22Rv1 (cell line): ENCODE measurements at regions not wholly inside any gene's neighbourhood (a gene's known extent, or its start where the extent isn't known, plus 50 kb on each side); places are given as distances from the start of the nearest gene placed in this dataset.

ENCODE experiments used
- CTCF ChIP-seq: fragments of 450-650 bp; IDR thresholded peaks from 2 replicates; pipeline ENCODE4 v1.5.1; 2017; ENCODE audit warnings: mild to moderate bottlenecking
- ZFX ChIP-seq: fragments of 450-650 bp; IDR thresholded peaks from 2 replicates; pipeline ENCODE4 v1.6.1; 2017; ENCODE audit warnings: antibody characterized with exemption, borderline replicate concordance

GRCh38 chr11:97289823-97290222, 900.0 kb downstream of the JRKL start:
- no peak for TF ChIP-seq CTCF
- no peak for TF ChIP-seq ZFX
